Smooth muscle cell (in vitro differentiated cells): ENCODE measurements at regions not wholly inside any gene's neighbourhood (a gene's known extent, or its start where the extent isn't known, plus 50 kb on each side); places are given as distances from the start of the nearest gene placed in this dataset.

Experiments
- DNase-seq: peaks from one replicate; lab custom pipeline; 2025; ENCODE audit not compliant: unreplicated experiment; lab: John Stamatoyannopoulos, UW
- H2AFZ ChIP-seq: fragments of 200-600 bp; sonication (generic); 2 replicates; pipeline ENCODE4 v1.6.0; 2016; ENCODE audit warnings: antibody characterized with exemption, low read depth, mild to moderate bottlenecking
- H3F3A ChIP-seq: fragments of 200-600 bp; sonication (generic); 2 replicates; pipeline ENCODE4 v1.6.0; 2017; ENCODE audit warnings: antibody characterized with exemption, low read depth
- H3K27ac ChIP-seq: fragments of 200-600 bp; sonication (generic); 2 replicates; pipeline ENCODE4 v1.5.1; 2016; ENCODE audit warnings: low read depth, mild to moderate bottlenecking
- H3K27me3 ChIP-seq: fragments of 200-600 bp; sonication (generic); 2 replicates; pipeline ENCODE4 v1.6.1; 2016; ENCODE audit warnings: low read depth, mild to moderate bottlenecking
- H3K36me3 ChIP-seq: fragments of 200-600 bp; sonication (generic); 2 replicates; pipeline ENCODE4 v1.5.1; 2016; ENCODE audit warnings: low read depth
- H3K4me1 ChIP-seq: fragments of 200-600 bp; sonication (generic); 2 replicates; pipeline ENCODE4 v1.5.1; 2016; ENCODE audit warnings: low read depth
- H3K4me2 ChIP-seq: fragments of 200-600 bp; sonication (generic); 2 replicates; pipeline ENCODE4 v1.6.0; 2016; ENCODE audit warnings: mild to moderate bottlenecking
- H3K4me3 ChIP-seq: fragments of 200-600 bp; sonication (generic); 2 replicates; pipeline ENCODE4 v1.5.1; 2016; ENCODE audit warnings: mild to moderate bottlenecking
- H3K79me2 ChIP-seq: fragments of 200-600 bp; sonication (generic); 2 replicates; pipeline ENCODE4 v1.6.0; 2016; ENCODE audit warnings: low read depth, mild to moderate bottlenecking
- H3K9ac ChIP-seq: fragments of 200-600 bp; sonication (generic); 2 replicates; pipeline ENCODE4 v1.6.0; 2016; ENCODE audit warnings: low read depth
- H3K9me3 ChIP-seq: fragments of 200-600 bp; sonication (generic); replicated peaks from 2 replicates; pipeline ENCODE4 v1.5.1; 2016; ENCODE audit warnings: low read depth
- H4K20me1 ChIP-seq: fragments of 200-600 bp; sonication (generic); 2 replicates; pipeline ENCODE4 v1.6.0; 2016; ENCODE audit warnings: low read depth
- WGBS: methylation state at CpG from one replicate; pipeline ENCODE4 v1.1.7; 2016; ENCODE audit warnings: low lambda C conversion rate; 5-methylcytosine and 5-hydroxymethylcytosine counted together
- TF ChIP-seq, protein P1 (sequence below): fragments of 200-600 bp; sonication (generic); IDR thresholded peaks from 2 replicates; pipeline ENCODE4 v1.5.1; 2017; ENCODE audit warnings: borderline replicate concordance, mild to moderate bottlenecking, antibody characterized with exemption; ENCODE audit not compliant: insufficient read depth, poor library complexity, severe bottlenecking

DNA sequence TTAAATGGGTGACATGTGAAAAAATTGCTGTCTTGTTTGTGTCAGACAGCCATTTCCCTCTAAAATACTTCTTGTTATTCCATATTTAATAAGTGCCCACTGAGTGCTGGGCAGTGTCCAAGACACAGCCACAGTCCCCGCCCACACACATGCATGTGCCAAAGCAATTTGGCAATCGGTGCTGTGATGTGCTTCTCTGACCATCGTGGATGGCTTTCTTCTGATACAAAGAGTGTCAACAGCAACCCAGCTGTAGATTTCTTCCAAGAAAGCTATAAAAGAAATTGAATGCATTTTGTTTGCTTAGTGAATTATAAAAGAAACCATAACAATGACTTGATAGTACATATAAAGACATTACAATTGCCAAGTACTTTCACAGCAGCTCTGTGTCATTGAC is 140.5 kb upstream of the ATXN1 start:
- H2AFZ ChIP-seq: no peak overlapping the region
- H3K4me1 ChIP-seq: peaks cover 5% of the 10 kb centered on the region
- TF ChIP-seq, protein P1, sequence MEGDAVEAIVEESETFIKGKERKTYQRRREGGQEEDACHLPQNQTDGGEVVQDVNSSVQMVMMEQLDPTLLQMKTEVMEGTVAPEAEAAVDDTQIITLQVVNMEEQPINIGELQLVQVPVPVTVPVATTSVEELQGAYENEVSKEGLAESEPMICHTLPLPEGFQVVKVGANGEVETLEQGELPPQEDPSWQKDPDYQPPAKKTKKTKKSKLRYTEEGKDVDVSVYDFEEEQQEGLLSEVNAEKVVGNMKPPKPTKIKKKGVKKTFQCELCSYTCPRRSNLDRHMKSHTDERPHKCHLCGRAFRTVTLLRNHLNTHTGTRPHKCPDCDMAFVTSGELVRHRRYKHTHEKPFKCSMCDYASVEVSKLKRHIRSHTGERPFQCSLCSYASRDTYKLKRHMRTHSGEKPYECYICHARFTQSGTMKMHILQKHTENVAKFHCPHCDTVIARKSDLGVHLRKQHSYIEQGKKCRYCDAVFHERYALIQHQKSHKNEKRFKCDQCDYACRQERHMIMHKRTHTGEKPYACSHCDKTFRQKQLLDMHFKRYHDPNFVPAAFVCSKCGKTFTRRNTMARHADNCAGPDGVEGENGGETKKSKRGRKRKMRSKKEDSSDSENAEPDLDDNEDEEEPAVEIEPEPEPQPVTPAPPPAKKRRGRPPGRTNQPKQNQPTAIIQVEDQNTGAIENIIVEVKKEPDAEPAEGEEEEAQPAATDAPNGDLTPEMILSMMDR: no peak
- H3K27me3 ChIP-seq: no peaks in the 10 kb centered on the region
- no peaks in the 10 kb centered on the region for H4K20me1 ChIP-seq
- H3F3A ChIP-seq: no peaks in the 10 kb centered on the region
- WGBS: 80% methylated on average over 3 of the region's 3 CpGs
- no peak for DNase-seq
- no peak overlapping the region for H3K27ac ChIP-seq
- no peak overlapping the region for H3K9ac ChIP-seq
- H3K79me2 ChIP-seq: no peaks in the 10 kb centered on the region
- H3K36me3 ChIP-seq: no peaks in the 10 kb centered on the region
- no peak overlapping the region for H3K4me2 ChIP-seq
- H3K9me3 ChIP-seq: no peaks in the 10 kb centered on the region
- H3K4me3 ChIP-seq: no peak overlapping the region

DNA sequence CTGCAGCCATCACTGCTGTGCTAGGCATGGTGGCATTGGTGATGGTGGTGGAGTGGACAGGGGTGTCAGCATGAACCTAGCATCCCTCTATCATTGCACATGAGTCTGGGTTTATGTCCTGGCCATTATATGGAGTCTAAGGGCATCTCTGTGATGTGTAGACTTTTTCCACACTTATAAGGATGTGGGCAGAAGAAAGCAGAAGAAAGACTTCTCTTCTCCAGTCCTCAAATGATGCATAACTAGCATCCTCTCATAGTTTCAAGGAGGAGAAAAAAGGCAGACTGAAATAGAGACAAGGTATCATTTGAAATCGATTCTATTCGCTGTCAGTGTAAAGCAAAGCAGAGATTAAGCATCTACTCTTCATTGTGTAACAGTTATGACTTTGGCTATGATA is 140.0 kb upstream of the ATXN1 start:
- Histone ChIP-seq H2AFZ (no peak overlapping the region), H4K20me1 (no peaks in the 10 kb centered on the region), H3K79me2 (no peaks in the 10 kb centered on the region), H3K27me3 (no peaks in the 10 kb centered on the region), H3K27ac (no peak overlapping the region), H3K4me3 (no peak overlapping the region), H3K9me3 (no peaks in the 10 kb centered on the region), H3K36me3 (no peaks in the 10 kb centered on the region), H3K4me2 (no peak overlapping the region), H3K4me1 (peaks cover 5% of the 10 kb centered on the region), H3K9ac (no peak overlapping the region), H3F3A (no peaks in the 10 kb centered on the region)
- DNase-seq: no peak
- TF ChIP-seq, protein P1: no peak
- WGBS: 98% methylated on average over 2 of the region's 2 CpGs

DNA sequence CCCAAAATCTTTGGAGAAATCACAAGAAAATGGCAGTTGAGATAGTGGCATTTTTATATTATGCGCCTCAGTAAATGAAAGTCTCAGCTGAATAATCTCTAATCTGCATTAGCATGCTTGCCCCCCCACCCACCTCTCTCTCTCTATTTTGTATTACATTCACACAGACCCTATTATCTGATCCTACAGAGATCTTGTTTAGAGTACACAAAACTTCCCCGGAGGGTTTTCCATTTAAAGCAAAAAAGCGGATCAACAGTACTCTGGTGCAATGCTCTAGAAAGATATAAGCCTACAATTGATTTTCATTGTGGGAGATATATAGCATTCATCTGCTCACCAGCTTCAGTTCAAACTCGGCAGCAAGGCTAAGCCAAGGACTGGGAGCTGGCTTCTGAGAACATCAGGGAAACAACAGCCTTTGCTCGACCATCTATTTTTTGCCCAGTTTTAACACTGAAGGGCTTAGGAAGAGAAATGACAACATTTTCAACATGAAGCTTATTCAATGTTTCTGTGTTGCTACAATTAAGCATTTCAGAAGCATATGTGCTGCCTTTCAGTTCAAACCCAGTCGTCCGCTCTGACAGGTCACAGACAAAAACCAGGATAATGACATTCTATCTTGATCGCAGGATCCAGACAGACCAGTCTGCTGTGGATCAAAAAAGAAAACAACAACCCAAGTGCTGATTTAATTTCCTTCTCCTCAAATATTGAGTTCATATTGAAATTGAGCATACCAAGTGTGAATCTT is 137.6 kb upstream of the ATXN1 start:
- H3K79me2 ChIP-seq: no peaks in the 10 kb centered on the region
- H3K9ac ChIP-seq: no peak overlapping the region
- H3K4me1 ChIP-seq: peaks cover 5% of the 10 kb centered on the region
- no peak overlapping the region for H3K27ac ChIP-seq
- no peaks in the 10 kb centered on the region for H3K27me3 ChIP-seq
- no peak overlapping the region for H3K4me2 ChIP-seq
- no peak overlapping the region for H3K4me3 ChIP-seq
- no peaks in the 10 kb centered on the region for H3K36me3 ChIP-seq
- no peak overlapping the region for H2AFZ ChIP-seq
- H3F3A ChIP-seq: no peaks in the 10 kb centered on the region
- DNase-seq: no peak
- peaks cover 8% of the 10 kb centered on the region for H3K9me3 ChIP-seq
- H4K20me1 ChIP-seq: no peaks in the 10 kb centered on the region
- TF ChIP-seq, protein P1: no peak
- WGBS: 56% methylated on average over 8 of the region's 8 CpGs

DNA sequence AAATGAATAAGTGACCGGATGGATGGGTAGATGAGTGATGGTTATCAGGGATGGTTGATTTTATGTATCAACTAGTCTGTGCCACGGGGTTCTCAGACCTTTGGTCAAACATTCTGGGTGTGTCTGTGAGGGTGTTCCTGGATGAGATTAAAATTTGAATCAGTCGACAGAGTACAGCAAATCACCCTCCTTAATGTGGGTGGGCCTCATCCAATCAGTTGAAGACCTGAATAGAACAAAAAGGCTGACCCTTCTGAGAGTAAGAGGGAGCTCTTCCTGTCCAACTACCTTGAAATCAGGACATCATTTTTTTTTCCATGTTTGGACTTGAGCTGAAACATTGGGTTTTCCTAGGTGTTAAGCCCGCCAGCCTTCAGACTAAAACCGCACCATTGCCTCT is 136.4 kb upstream of the ATXN1 start:
- DNase-seq: no peak
- H4K20me1 ChIP-seq: no peaks in the 10 kb centered on the region
- H3K79me2 ChIP-seq: no peaks in the 10 kb centered on the region
- H3K27me3 ChIP-seq: no peaks in the 10 kb centered on the region
- H3K9ac ChIP-seq: no peak overlapping the region
- H3K4me3 ChIP-seq: no peak overlapping the region
- H3K4me2 ChIP-seq: no peak overlapping the region
- no peaks in the 10 kb centered on the region for H3F3A ChIP-seq
- 97% methylated on average over 5 of the region's 5 CpGs for WGBS
- no peaks in the 10 kb centered on the region for H3K36me3 ChIP-seq
- no peaks in the 10 kb centered on the region for H3K4me1 ChIP-seq
- H3K9me3 ChIP-seq: peaks cover 8% of the 10 kb centered on the region
- H2AFZ ChIP-seq: no peak overlapping the region
- no peak overlapping the region for H3K27ac ChIP-seq
- TF ChIP-seq, protein P1: no peak
